OCI-LY1 (cell line): ENCODE measurements at regions not wholly inside any gene's neighbourhood (a gene's known extent, or its start where the extent isn't known, plus 50 kb on each side); places are given as distances from the start of the nearest gene placed in this dataset.

Experiments used
- H2AFZ ChIP-seq: fragments of 200-600 bp; sonication (generic), shearing (Covaris generic); 2 replicates; pipeline ENCODE4 v1.6.0; 2014; ENCODE audit warnings: antibody characterized with exemption, mild to moderate bottlenecking, low read length
- H3F3A ChIP-seq: fragments of 200-600 bp; sonication (generic), shearing (Covaris generic); 2 replicates; pipeline ENCODE4 v1.6.0; 2014; ENCODE audit warnings: mild to moderate bottlenecking, antibody characterized with exemption, low read length, moderate library complexity; ENCODE audit not compliant: insufficient read depth
- H3K27ac ChIP-seq: fragments of 200-600 bp; sonication (generic); 2 replicates; pipeline ENCODE4 v1.5.1; 2014; ENCODE audit warnings: low read length, mixed run types, mild to moderate bottlenecking, low read depth; ENCODE audit not compliant: poor library complexity, severe bottlenecking
- H3K27me3 ChIP-seq: fragments of 200-600 bp; sonication (generic); 2 replicates; pipeline ENCODE4 v1.6.0; 2014; ENCODE audit warnings: antibody characterized with exemption, mild to moderate bottlenecking, low read length, moderate library complexity; ENCODE audit not compliant: insufficient read depth
- H3K36me3 ChIP-seq: fragments of 200-600 bp; sonication (generic); 2 replicates; pipeline ENCODE4 v1.6.1; 2014; ENCODE audit warnings: mild to moderate bottlenecking, antibody characterized with exemption, low read length, moderate library complexity, mixed read lengths; ENCODE audit not compliant: insufficient read depth
- H3K4me1 ChIP-seq: fragments of 200-600 bp; sonication (generic); 2 replicates; pipeline ENCODE4 v1.5.1; 2014; ENCODE audit warnings: mild to moderate bottlenecking, low read length, moderate library complexity; ENCODE audit not compliant: insufficient read depth, severe bottlenecking
- H3K4me2 ChIP-seq: fragments of 200-600 bp; sonication (generic), shearing (Covaris generic); 2 replicates; pipeline ENCODE4 v1.6.1; 2014; ENCODE audit warnings: low read length
- H3K4me3 ChIP-seq: fragments of 200-600 bp; sonication (generic); 2 replicates; pipeline ENCODE4 v1.5.1; 2014; ENCODE audit warnings: low read length, low read depth, mild to moderate bottlenecking, mixed read lengths; ENCODE audit not compliant: poor library complexity, severe bottlenecking
- H3K79me2 ChIP-seq: fragments of 200-600 bp; shearing (Covaris generic); 2 replicates; pipeline ENCODE4 v1.6.1; 2016; ENCODE audit warnings: mixed run types, low read length, mixed read lengths; ENCODE audit not compliant: insufficient read depth
- H3K9ac ChIP-seq: fragments of 200-600 bp; sonication (generic), shearing (Covaris generic); 2 replicates; pipeline ENCODE4 v1.6.1; 2014; ENCODE audit warnings: mild to moderate bottlenecking, low read length, mixed read lengths
- H3K9me2 ChIP-seq: fragments of 200-600 bp; sonication (generic), shearing (Covaris generic); 2 replicates; pipeline ENCODE4 v1.6.1; 2014; ENCODE audit warnings: low read depth, mild to moderate bottlenecking, low read length, mixed read lengths
- H3K9me3 ChIP-seq: fragments of 200-600 bp; shearing (Covaris generic); 2 replicates; pipeline ENCODE4 v1.6.1; 2014; ENCODE audit warnings: low read length, mixed read lengths
- H4K20me1 ChIP-seq: fragments of 200-600 bp; sonication (generic), shearing (Covaris generic); 2 replicates; pipeline ENCODE4 v1.6.0; 2016; ENCODE audit warnings: mild to moderate bottlenecking, low read length; ENCODE audit not compliant: insufficient read depth
- EZH2 ChIP-seq: fragments of 200-600 bp; sonication (generic), shearing (Covaris generic); IDR thresholded peaks from 2 replicates; pipeline ENCODE4 v1.8.0; 2017; ENCODE audit warnings: borderline replicate concordance, mixed run types, mild to moderate bottlenecking, antibody characterized with exemption, low read length, moderate library complexity, mixed read lengths
- TF ChIP-seq, protein P1 (sequence below): fragments of 200-600 bp; sonication (generic), shearing (Covaris generic); IDR thresholded peaks from 2 replicates; pipeline ENCODE4 v1.5.1; 2017; ENCODE audit warnings: mild to moderate bottlenecking, antibody characterized with exemption, low read length, moderate library complexity, mixed read lengths

DNA sequence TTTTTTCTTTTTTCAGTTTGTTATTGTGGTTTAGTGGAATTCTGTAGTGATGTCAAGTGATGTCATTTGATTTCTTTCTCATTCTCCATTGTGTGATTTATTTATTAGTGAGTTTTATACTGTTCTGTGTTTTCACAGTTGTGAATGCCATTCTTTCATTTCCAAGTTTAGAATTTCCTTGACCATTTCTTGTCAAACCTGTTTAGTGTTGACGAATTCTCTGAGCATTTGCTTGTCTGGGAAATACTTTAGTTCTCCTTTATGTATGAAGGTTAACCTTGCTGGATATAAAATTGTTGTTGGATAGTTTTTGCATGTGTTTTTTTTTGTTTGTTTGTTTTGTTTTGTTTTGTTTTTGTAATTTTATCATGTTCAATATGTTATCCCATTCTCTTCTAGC is 633.6 kb upstream of the FAT3 start:
- no peak overlapping the region for H2AFZ ChIP-seq
- H3K4me1 ChIP-seq, result no peaks in the 10 kb centered on the region
- H3K79me2 ChIP-seq, result no peaks in the 10 kb centered on the region
- no peaks in the 10 kb centered on the region for H3F3A ChIP-seq
- H3K27ac ChIP-seq, result no peak overlapping the region
- no peaks in the 10 kb centered on the region for H3K36me3 ChIP-seq
- no peaks in the 10 kb centered on the region for H3K27me3 ChIP-seq
- no peaks in the 10 kb centered on the region for H3K9me2 ChIP-seq
- H4K20me1 ChIP-seq, result no peaks in the 10 kb centered on the region
- TF ChIP-seq, protein P1, sequence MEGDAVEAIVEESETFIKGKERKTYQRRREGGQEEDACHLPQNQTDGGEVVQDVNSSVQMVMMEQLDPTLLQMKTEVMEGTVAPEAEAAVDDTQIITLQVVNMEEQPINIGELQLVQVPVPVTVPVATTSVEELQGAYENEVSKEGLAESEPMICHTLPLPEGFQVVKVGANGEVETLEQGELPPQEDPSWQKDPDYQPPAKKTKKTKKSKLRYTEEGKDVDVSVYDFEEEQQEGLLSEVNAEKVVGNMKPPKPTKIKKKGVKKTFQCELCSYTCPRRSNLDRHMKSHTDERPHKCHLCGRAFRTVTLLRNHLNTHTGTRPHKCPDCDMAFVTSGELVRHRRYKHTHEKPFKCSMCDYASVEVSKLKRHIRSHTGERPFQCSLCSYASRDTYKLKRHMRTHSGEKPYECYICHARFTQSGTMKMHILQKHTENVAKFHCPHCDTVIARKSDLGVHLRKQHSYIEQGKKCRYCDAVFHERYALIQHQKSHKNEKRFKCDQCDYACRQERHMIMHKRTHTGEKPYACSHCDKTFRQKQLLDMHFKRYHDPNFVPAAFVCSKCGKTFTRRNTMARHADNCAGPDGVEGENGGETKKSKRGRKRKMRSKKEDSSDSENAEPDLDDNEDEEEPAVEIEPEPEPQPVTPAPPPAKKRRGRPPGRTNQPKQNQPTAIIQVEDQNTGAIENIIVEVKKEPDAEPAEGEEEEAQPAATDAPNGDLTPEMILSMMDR, result no peak
- TF ChIP-seq EZH2, result no peak
- H3K4me2 ChIP-seq, result no peak overlapping the region
- H3K9me3 ChIP-seq, result peaks cover 4% of the 10 kb centered on the region; the same call in 1 of the 2 replicates
- H3K9ac ChIP-seq, result no peak overlapping the region
- no peak overlapping the region for H3K4me3 ChIP-seq

DNA sequence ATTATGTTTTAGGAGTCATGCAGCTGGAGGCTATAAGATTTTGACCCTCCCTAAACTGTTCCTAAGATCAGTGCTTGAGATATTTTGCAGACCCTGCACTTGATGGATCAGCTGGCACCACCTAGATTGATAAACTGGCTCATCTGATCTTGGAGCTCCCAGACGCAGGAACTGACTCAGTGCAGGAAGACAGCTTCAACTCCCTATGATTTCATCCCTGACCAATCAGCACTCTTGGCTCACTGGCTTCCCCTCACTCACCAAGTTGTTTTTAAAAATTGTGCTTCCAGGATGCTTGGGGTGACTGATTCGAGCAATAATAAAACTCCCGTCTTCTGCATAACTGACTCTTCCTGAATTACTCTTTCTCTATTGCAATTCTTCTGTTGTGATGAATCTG is 637.5 kb upstream of the FAT3 start:
- Histone ChIP-seq H2AFZ (no peak overlapping the region), H3K9ac (no peak overlapping the region), H3K4me3 (no peak overlapping the region), H3K4me2 (no peak overlapping the region), H3K4me1 (no peaks in the 10 kb centered on the region), H4K20me1 (no peaks in the 10 kb centered on the region), H3K9me3 (peaks cover 4% of the 10 kb centered on the region; the same call in 1 of the 2 replicates), H3K79me2 (no peaks in the 10 kb centered on the region), H3F3A (no peaks in the 10 kb centered on the region), H3K36me3 (no peaks in the 10 kb centered on the region), H3K27me3 (no peaks in the 10 kb centered on the region), H3K27ac (no peak overlapping the region), H3K9me2 (no peaks in the 10 kb centered on the region)
- no peak for TF ChIP-seq EZH2
- TF ChIP-seq, protein P1, result no peak

DNA sequence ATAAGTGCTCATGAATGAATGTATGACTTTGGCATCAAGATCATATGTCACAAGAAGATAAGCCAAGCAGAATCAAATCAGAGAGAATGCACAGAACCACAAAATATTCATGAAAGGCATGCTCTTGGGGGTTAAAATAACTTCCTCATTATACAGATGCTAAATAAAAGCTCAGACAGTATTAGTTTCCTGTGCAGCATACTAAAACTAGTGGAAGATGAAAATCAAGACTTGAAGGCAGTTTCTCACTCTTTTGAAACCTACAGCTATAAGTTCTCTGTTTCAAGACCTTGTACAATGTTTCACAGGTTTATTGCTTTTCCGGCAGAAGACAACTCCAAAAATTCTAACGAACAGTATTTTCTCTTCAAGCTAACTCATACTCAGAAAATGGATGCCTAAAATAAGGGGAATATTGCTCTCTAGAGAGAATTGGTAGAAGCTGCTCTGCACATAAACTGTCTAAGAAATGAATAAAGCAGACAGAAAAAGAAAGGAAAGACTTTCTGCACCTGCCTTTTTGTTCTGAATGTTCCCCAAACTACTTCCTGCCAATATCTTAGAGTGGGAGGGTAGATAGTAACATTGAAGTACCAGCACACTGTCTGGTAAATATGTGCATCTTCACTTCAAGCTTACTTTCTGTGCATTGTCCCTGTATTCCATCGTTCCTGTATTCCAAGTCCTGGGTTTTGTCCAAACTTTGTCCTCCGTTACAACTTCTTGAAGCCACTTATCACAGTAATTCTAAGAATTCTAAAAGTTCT is 639.4 kb upstream of the FAT3 start:
- H3F3A ChIP-seq, result no peaks in the 10 kb centered on the region
- H3K4me1 ChIP-seq, result no peaks in the 10 kb centered on the region
- H3K9me3 ChIP-seq, result no peaks in the 10 kb centered on the region
- no peaks in the 10 kb centered on the region for H3K9me2 ChIP-seq
- no peaks in the 10 kb centered on the region for H4K20me1 ChIP-seq
- H3K9ac ChIP-seq, result no peak overlapping the region
- H3K27me3 ChIP-seq, result no peaks in the 10 kb centered on the region
- H3K4me2 ChIP-seq, result no peak overlapping the region
- no peak overlapping the region for H3K4me3 ChIP-seq
- no peak overlapping the region for H3K27ac ChIP-seq
- no peaks in the 10 kb centered on the region for H3K79me2 ChIP-seq
- no peak for TF ChIP-seq EZH2
- TF ChIP-seq, protein P1, result no peak
- H2AFZ ChIP-seq, result no peak overlapping the region
- H3K36me3 ChIP-seq, result no peaks in the 10 kb centered on the region
